Pancreas (tissue), 10 donors: ENCODE measurements at regions not wholly inside any gene's neighbourhood (a gene's known extent, or its start where the extent isn't known, plus 50 kb on each side); places are given as distances from the start of the nearest gene placed in this dataset.

Source experiments
- ATAC-seq, 4 donors: fragments of 200-7000 bp; cut with Tn5 transposase; one replicate each; pipeline versions ENCODE4 v1.8.0 to v1.9.1; 2020; ENCODE audit warnings: mild to moderate bottlenecking in 4 of 4, moderate library complexity in 4 of 4
- DNase-seq, 6 donors: peaks; one replicate each; pipeline ENCODE4 v3.0.0-alpha.2; 2020
- FAIRE-seq: peaks from 2 replicates; lab custom pipeline; 2012; peaks lifted over from hg19 to GRCh38; lab: Jason Lieb, UNC
- H3K27ac ChIP-seq, 4 donors: fragments of 200-600 bp; sonication (generic); 1 replicate in 3 of 4; 2 replicates in 1 of 4; pipeline versions ENCODE4 v1.5.0 to v1.8.0; 2020
- H3K27me3 ChIP-seq, 4 donors: fragments of 200-600 bp; one replicate each; pipeline ENCODE4 v1.8.0; 2021
- H3K36me3 ChIP-seq, 3 donors: fragments of 200-600 bp; sonication (generic) in 1 of 3; one replicate each; pipeline versions ENCODE4 v1.5.0 to v1.8.0; 2020 to 2021
- H3K4me1 ChIP-seq, 3 donors: fragments of 200-600 bp; one replicate each; pipeline ENCODE4 v1.8.0; 2021
- H3K4me3 ChIP-seq, 4 donors: fragments of 200-600 bp; sonication (generic) in 2 of 4; one replicate each; pipeline versions ENCODE4 v1.5.0 to v1.8.0; 2020 to 2021
- H3K9me3 ChIP-seq, 4 donors: fragments of 200-600 bp; one replicate each; pipeline ENCODE4 v1.8.0; 2021
- WGBS, 2 donors: extraction: QIAGEN DNeasy Blood & Tissue Kit; methylation state at CpG; one replicate each; pipeline ENCODE4 v1.1.7; 2013; 5-methylcytosine and 5-hydroxymethylcytosine counted together
- intact Hi-C, 3 donors: fragments of 100-400 bp; cut with DNase I; formaldehyde crosslinking; loops; one replicate each; pipeline versions ENCODE4 v1.11.1 to v1.14.2; 2022
- TF ChIP-seq, protein P1 (sequence below), 4 donors: fragments of 200-600 bp; sonication (generic) in 3 of 4; IDR thresholded peaks; one replicate each; pipeline versions ENCODE4 v1.5.0 to v1.8.0; 2021; ENCODE audit warnings: antibody characterized with exemption in 4 of 4
- donor health status: healthy with polysubstance abuse.
- donor health status: DM: no; HTN: no; CAD: no; lungs with moderate emphysema.
- donor health status: DM: no; HTN: no; CAD: no.
- donor health status: control.
- donor health status: control.
- donor health status: Bipolar disorder and iron deficiency.
- donor health status: DM: yes; HTN: yes; CAD: no.
- donor health status: DM: no; HTN: no; CAD: no.
- donor health status: DM: no; HTN: no; CAD: no.
- donor health status: DM: yes; HTN: yes; CAD: no.

DNA sequence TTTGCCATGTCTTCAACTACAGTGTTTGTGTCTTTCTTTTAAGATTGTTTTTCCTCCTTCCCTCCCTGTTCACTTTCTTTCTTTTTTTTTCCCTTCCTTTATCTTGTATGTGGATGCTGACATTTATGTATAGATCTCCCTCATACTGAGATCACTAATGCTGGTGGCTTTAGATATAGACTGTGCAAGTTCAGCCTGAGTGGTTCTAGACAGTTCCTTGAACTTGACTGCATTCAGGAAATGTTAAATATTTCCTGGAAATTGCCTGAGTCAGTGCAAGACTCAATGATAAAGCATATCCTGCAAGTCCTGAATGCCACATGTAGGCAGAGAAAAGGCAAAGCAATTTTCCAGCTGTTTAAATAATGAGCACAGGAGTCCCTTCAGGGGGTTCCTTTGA is 182.5 kb upstream of the NR3C1 start:
- no peak for DNase-seq
- intact Hi-C loops, result no loop called here
- no peak overlapping the region for H3K4me3 ChIP-seq
- no peak for FAIRE-seq
- H3K9me3 ChIP-seq, result no peaks in the 10 kb centered on the region
- no peaks in the 10 kb centered on the region for H3K4me1 ChIP-seq
- H3K27me3 ChIP-seq, result no peaks in the 10 kb centered on the region
- TF ChIP-seq, protein P1, sequence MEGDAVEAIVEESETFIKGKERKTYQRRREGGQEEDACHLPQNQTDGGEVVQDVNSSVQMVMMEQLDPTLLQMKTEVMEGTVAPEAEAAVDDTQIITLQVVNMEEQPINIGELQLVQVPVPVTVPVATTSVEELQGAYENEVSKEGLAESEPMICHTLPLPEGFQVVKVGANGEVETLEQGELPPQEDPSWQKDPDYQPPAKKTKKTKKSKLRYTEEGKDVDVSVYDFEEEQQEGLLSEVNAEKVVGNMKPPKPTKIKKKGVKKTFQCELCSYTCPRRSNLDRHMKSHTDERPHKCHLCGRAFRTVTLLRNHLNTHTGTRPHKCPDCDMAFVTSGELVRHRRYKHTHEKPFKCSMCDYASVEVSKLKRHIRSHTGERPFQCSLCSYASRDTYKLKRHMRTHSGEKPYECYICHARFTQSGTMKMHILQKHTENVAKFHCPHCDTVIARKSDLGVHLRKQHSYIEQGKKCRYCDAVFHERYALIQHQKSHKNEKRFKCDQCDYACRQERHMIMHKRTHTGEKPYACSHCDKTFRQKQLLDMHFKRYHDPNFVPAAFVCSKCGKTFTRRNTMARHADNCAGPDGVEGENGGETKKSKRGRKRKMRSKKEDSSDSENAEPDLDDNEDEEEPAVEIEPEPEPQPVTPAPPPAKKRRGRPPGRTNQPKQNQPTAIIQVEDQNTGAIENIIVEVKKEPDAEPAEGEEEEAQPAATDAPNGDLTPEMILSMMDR (IDR thresholded peaks at IDR 0.05), result no peak
- no peak overlapping the region for H3K27ac ChIP-seq
- H3K36me3 ChIP-seq, result no peaks in the 10 kb centered on the region
- peak in 1 of 4 donors; percentile 63 for ATAC-seq

DNA sequence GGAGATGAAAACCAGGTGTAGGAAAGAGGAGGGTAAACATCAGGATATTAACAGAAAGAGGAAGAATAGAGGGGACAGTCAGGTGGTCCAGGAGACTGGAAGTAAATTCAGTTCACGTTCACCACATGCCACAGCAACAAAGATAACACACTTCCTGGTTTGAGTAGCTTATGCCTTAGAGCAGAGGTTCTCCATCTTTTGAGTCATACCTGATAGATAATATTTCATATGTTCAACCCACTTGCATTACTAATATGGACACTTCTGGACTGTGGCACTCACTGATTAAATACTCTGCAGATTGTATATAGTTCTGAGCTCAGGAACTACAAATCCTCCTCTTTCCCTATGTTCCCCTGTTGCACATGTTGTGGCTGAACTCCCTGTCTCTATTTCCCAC is 179.9 kb upstream of the NR3C1 start:
- DNase-seq (no peak), FAIRE-seq (no peak), ATAC-seq (no peak)
- TF ChIP-seq, protein P1 (IDR thresholded peaks at IDR 0.05), result no peak
- intact Hi-C loops, result no loop called here
- Histone ChIP-seq H3K36me3 (no peaks in the 10 kb centered on the region), H3K27ac (no peak overlapping the region), H3K4me3 (no peak overlapping the region), H3K27me3 (no peaks in the 10 kb centered on the region), H3K9me3 (no peaks in the 10 kb centered on the region), H3K4me1 (no peaks in the 10 kb centered on the region)
- WGBS, 2 donors, result 63 to 77% methylated on average over 1 of the region's 1 CpG

DNA sequence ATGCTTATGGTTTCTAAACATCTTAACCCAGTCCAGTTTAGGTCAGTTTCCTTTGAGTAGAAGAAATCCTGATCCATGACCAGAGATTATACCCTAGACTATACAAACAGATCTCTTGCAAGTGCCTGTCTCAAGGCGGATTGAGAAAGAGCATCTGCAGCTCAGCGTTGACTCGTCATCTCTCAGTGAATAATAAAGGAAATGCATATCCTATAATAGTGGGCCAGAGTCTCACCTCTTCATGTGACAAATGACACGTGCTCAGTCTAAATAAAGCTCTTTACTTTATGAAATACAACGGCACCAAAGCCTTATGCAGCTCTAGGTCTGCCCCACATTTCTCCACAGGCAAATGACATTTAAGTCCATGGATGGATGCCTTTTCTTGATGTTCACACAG is 179.4 kb upstream of the NR3C1 start:
- 63 to 73% methylated on average over 5 of the region's 5 CpGs for WGBS, 2 donors
- ATAC-seq, result no peak
- H3K4me3 ChIP-seq, result no peak overlapping the region
- TF ChIP-seq, protein P1 (IDR thresholded peaks at IDR 0.05), result no peak
- no peaks in the 10 kb centered on the region for H3K4me1 ChIP-seq
- no peaks in the 10 kb centered on the region for H3K9me3 ChIP-seq
- intact Hi-C loops, result no loop called here
- H3K36me3 ChIP-seq, result no peaks in the 10 kb centered on the region
- FAIRE-seq, result no peak
- H3K27ac ChIP-seq, result no peak overlapping the region
- no peak for DNase-seq
- no peaks in the 10 kb centered on the region for H3K27me3 ChIP-seq

DNA sequence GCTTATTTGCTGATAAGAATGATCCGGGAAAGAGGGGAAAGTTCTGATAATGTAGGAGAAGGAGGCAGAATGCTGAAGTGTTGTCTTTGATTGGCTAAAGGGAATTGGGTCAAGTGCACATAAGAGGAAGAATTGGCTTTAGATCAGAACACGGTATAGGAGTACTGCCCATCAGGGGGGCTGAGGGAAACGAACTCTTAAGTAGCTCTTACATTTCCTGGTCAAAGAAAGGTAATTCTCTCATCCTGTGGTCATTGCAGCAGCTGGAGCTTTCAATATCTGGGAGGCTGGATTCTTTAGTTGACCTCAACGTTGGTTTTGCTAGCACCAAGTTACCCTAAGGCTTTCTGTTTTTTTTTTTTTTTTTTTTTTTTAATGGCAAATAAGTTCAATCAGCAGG is 178.7 kb upstream of the NR3C1 start:
- Histone ChIP-seq H3K36me3 (no peaks in the 10 kb centered on the region), H3K4me3 (no peak overlapping the region), H3K27me3 (no peaks in the 10 kb centered on the region), H3K27ac (no peak overlapping the region), H3K9me3 (no peaks in the 10 kb centered on the region), H3K4me1 (no peaks in the 10 kb centered on the region)
- TF ChIP-seq, protein P1 (IDR thresholded peaks at IDR 0.05), result no peak
- WGBS, 2 donors, result 36 to 46% methylated on average over 4 of the region's 4 CpGs
- intact Hi-C loops, result no loop called here
- FAIRE-seq, result no peak
- DNase-seq, result no peak
- no peak for ATAC-seq

DNA sequence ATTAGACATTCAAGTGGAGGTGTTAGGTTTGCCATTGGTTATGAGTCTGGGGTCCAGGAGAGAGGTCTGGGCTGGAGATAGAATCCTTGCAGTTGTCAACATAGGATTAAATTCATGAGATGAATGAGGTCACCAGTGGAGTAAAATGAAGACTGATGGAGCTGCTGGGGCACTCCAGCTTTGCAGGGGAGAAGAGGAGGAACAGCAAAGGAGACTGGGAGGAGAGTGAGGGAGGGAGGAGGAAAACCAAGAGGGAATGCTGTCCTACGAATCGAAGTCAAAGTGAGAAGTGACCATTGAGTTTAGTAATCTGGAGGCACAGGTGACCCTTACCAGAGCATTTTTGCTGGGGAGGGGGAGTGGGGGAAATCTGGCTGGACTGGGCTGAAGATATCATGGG is 178.2 kb upstream of the NR3C1 start:
- TF ChIP-seq, protein P1 (IDR thresholded peaks at IDR 0.05), result no peak
- DNase-seq (no peak), ATAC-seq (no peak), FAIRE-seq (no peak)
- no peak overlapping the region for H3K4me3 ChIP-seq
- no peaks in the 10 kb centered on the region for H3K27me3 ChIP-seq
- no peak overlapping the region for H3K27ac ChIP-seq
- no peaks in the 10 kb centered on the region for H3K9me3 ChIP-seq
- H3K36me3 ChIP-seq, result no peaks in the 10 kb centered on the region
- intact Hi-C loops, result no loop called here
- no peaks in the 10 kb centered on the region for H3K4me1 ChIP-seq
- 71 to 74% methylated on average over 2 of the region's 2 CpGs for WGBS, 2 donors
